Astrocyte (in vitro differentiated cells and primary cell): ENCODE measurements at regions not wholly inside any gene's neighbourhood (a gene's known extent, or its start where the extent isn't known, plus 50 kb on each side); places are given as distances from the start of the nearest gene placed in this dataset.

Source experiments
- EZH2 ChIP-seq: IDR thresholded peaks from 2 replicates; pipeline ENCODE4 v1.6.1; 2012; ENCODE audit warnings: mild to moderate bottlenecking, low read length, inconsistent platforms; ENCODE audit not compliant: insufficient read depth
- TF ChIP-seq, protein P1 (sequence below): IDR thresholded peaks from 2 replicates; pipeline ENCODE4 v1.5.1; 2011; ENCODE audit warnings: low read depth, mild to moderate bottlenecking, inconsistent platforms, low read length, moderate library complexity; ENCODE audit not compliant: insufficient read depth

DNA sequence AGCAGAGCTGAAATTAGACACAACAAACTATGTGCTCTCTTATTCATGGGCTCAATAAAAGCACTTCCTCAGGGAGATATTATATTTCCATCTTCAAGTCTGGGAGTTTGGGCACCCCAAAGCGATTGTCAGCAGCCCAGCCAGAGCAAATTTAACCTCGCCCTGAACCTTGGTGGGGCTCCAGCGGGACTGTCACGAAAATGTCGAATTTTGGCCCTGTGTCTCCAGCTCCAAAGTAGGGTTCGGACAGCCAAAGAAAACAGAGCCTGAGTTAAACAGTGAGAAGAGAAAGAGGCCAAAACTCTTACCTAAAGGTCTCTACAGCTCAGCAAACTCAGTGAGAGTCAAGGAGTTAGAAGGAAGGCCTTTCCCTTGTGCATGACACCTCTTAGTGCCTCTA lies 432.9 kb downstream of the SPATA31D1 start:
- TF ChIP-seq, protein P1, sequence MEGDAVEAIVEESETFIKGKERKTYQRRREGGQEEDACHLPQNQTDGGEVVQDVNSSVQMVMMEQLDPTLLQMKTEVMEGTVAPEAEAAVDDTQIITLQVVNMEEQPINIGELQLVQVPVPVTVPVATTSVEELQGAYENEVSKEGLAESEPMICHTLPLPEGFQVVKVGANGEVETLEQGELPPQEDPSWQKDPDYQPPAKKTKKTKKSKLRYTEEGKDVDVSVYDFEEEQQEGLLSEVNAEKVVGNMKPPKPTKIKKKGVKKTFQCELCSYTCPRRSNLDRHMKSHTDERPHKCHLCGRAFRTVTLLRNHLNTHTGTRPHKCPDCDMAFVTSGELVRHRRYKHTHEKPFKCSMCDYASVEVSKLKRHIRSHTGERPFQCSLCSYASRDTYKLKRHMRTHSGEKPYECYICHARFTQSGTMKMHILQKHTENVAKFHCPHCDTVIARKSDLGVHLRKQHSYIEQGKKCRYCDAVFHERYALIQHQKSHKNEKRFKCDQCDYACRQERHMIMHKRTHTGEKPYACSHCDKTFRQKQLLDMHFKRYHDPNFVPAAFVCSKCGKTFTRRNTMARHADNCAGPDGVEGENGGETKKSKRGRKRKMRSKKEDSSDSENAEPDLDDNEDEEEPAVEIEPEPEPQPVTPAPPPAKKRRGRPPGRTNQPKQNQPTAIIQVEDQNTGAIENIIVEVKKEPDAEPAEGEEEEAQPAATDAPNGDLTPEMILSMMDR = no peak
- no peak for TF ChIP-seq EZH2
